Panc1 (cell line): ENCODE measurements at regions not wholly inside any gene's neighbourhood (a gene's known extent, or its start where the extent isn't known, plus 50 kb on each side); places are given as distances from the start of the nearest gene placed in this dataset.

Experiments used
- ATAC-seq: fragments of 200-7000 bp; cut with Tn5 transposase; 2 replicates; pipeline ENCODE4 v1.9.1; 2020; ENCODE audit warnings: mild to moderate bottlenecking, moderate library complexity
- BruUV-seq: library from RNA; stranded (reverse); fragments of 400-500 nt; replicated peaks from 2 replicates; lab custom pipeline; 2021; lab: Mats Ljungman, UMichigan
- CTCF ChIA-PET: fragments of 300-600 bp; sonication (Branson Sonifier 250); formaldehyde crosslinking; loops from one replicate; lab custom pipeline; 2022; ENCODE audit warnings: antibody characterized with exemption; lab: Charles Lee
- POLR2A ChIA-PET: fragments of 300-600 bp; sonication (Branson Sonifier 250); formaldehyde crosslinking; loops from one replicate; lab custom pipeline; 2022; ENCODE audit warnings: antibody characterized with exemption; lab: Charles Lee
- DNase-seq: peaks from one replicate; pipeline ENCODE4 v3.0.0-alpha.2; 2010; ENCODE audit warnings: low read depth, low spot score
- H3K27ac ChIP-seq: 2 replicates; pipeline ENCODE4 v1.5.1; 2011; ENCODE audit warnings: mild to moderate bottlenecking, low read length, inconsistent platforms
- H3K27me3 ChIP-seq: fragments of 200-500 bp; sonication (Bioruptor generic); 2 replicates; pipeline ENCODE4 v1.6.0; 2014; ENCODE audit warnings: low read length, inconsistent platforms; ENCODE audit not compliant: control insufficient read depth, insufficient read depth
- H3K36me3 ChIP-seq: fragments of 200-500 bp; sonication (Bioruptor generic); 2 replicates; pipeline ENCODE4 v1.5.1; 2014; ENCODE audit warnings: inconsistent platforms, mild to moderate bottlenecking, low read length, moderate library complexity; ENCODE audit not compliant: control insufficient read depth, insufficient read depth
- H3K4me1 ChIP-seq: 2 replicates; pipeline ENCODE4 v1.5.1; 2011; ENCODE audit warnings: inconsistent platforms, mild to moderate bottlenecking, low read length, moderate library complexity; ENCODE audit not compliant: control insufficient read depth, insufficient read depth
- H3K4me3 ChIP-seq, 2 experiments: 2 replicates each; pipeline ENCODE4 v1.5.1; 2011 to 2012; ENCODE audit warnings: low read depth in 2 of 2, low read length in 2 of 2, mild to moderate bottlenecking in 2 of 2, inconsistent platforms in 1 of 2, moderate library complexity in 1 of 2
- H3K9me3 ChIP-seq: fragments of 200-500 bp; sonication (Bioruptor generic); 2 replicates; pipeline ENCODE4 v1.5.1; 2014; ENCODE audit warnings: low read depth, mild to moderate bottlenecking, inconsistent platforms, low read length, moderate library complexity; ENCODE audit not compliant: control insufficient read depth, insufficient read depth
- POLR2AphosphoS5 ChIP-seq: IDR thresholded peaks from 2 replicates; pipeline ENCODE4 v1.6.1; 2012; ENCODE audit warnings: mild to moderate bottlenecking, low read depth, low read length, moderate library complexity
- SIN3A ChIP-seq: IDR thresholded peaks from 2 replicates; pipeline ENCODE4 v1.6.1; 2012; ENCODE audit warnings: low read depth, mild to moderate bottlenecking, low read length, moderate library complexity, borderline replicate concordance; ENCODE audit not compliant: insufficient read depth
- TCF7L2 ChIP-seq: IDR thresholded peaks from 2 replicates; pipeline ENCODE4 v1.6.1; 2011; ENCODE audit warnings: mild to moderate bottlenecking, low read depth, low read length, inconsistent platforms
- in situ Hi-C: cut with HindIII; loops from 2 replicates; pipeline ENCODE4 v1.10.0; 2016; ENCODE audit warnings: low sequenced_read_pairs, low pct_unique_long_range_greater_than_20kb
- intact Hi-C: fragments of 100-400 bp; cut with micrococcal nuclease; formaldehyde crosslinking; loops from one replicate; pipeline ENCODE4 v1.10.0; 2022; ENCODE audit not compliant: unreplicated experiment
- TF ChIP-seq, protein P1 (sequence below), 2 experiments: IDR thresholded peaks; 2 replicates each; pipeline ENCODE4 v1.6.1; 2011 to 2012; ENCODE audit warnings: low read depth in 2 of 2, control low read depth in 1 of 2, low read length in 1 of 2, mild to moderate bottlenecking in 1 of 2, moderate library complexity in 1 of 2; ENCODE audit not compliant: insufficient read depth in 1 of 2
- TF ChIP-seq, protein P2 (sequence below): fragments of 450-650 bp; IDR thresholded peaks from 2 replicates; pipeline ENCODE4 v1.5.1; 2017; ENCODE audit warnings: mild to moderate bottlenecking

DNA sequence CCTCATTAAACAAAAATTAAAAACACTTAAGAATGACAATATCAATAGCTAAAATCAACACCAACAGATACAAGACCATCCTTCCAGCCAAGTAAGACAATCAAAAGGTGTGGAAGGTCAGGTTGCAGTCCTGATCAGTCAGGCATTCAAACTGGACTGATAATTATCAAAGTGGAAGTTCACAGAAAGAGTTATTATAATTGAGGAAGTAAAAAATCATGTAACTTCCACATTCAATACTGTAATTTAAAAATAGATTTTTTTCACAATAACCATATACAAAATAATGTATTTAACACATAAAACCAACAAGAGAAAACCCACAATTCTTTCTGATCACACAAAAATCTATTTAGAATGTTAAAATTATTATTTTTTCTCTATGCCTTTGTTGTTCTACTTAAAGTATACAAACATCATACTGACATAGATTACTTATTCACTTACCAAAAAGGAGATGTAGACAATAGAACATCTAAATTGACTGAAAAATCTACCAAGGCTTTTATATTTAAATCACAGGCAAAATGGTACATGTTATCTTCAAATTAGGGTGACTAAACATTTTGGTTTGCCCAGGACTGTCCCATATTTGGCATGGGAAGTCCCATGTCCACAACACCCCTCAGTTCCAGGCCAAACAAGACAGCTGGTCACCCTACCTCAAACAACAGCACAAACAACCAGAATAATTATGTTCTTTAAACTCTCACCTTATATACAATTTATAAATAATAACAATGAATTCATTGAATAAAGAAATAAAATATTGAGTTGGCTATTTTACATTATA is 142.5 kb upstream of the SLC24A2 start:
- no peak for ATAC-seq
- BruUV-seq = no TSS peak
- H3K27ac ChIP-seq = no peak overlapping the region
- ChIA-PET CTCF (no interaction called here), POLR2A (no interaction called here)
- TF ChIP-seq, protein P1, sequence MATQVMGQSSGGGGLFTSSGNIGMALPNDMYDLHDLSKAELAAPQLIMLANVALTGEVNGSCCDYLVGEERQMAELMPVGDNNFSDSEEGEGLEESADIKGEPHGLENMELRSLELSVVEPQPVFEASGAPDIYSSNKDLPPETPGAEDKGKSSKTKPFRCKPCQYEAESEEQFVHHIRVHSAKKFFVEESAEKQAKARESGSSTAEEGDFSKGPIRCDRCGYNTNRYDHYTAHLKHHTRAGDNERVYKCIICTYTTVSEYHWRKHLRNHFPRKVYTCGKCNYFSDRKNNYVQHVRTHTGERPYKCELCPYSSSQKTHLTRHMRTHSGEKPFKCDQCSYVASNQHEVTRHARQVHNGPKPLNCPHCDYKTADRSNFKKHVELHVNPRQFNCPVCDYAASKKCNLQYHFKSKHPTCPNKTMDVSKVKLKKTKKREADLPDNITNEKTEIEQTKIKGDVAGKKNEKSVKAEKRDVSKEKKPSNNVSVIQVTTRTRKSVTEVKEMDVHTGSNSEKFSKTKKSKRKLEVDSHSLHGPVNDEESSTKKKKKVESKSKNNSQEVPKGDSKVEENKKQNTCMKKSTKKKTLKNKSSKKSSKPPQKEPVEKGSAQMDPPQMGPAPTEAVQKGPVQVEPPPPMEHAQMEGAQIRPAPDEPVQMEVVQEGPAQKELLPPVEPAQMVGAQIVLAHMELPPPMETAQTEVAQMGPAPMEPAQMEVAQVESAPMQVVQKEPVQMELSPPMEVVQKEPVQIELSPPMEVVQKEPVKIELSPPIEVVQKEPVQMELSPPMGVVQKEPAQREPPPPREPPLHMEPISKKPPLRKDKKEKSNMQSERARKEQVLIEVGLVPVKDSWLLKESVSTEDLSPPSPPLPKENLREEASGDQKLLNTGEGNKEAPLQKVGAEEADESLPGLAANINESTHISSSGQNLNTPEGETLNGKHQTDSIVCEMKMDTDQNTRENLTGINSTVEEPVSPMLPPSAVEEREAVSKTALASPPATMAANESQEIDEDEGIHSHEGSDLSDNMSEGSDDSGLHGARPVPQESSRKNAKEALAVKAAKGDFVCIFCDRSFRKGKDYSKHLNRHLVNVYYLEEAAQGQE (IDR thresholded peaks at IDR 0.05; ENCODE audit: insufficient read depth in 1 of 2, low read depth in 2 of 2, low read length in 1 of 2) = no peak
- TF ChIP-seq, protein P2, sequence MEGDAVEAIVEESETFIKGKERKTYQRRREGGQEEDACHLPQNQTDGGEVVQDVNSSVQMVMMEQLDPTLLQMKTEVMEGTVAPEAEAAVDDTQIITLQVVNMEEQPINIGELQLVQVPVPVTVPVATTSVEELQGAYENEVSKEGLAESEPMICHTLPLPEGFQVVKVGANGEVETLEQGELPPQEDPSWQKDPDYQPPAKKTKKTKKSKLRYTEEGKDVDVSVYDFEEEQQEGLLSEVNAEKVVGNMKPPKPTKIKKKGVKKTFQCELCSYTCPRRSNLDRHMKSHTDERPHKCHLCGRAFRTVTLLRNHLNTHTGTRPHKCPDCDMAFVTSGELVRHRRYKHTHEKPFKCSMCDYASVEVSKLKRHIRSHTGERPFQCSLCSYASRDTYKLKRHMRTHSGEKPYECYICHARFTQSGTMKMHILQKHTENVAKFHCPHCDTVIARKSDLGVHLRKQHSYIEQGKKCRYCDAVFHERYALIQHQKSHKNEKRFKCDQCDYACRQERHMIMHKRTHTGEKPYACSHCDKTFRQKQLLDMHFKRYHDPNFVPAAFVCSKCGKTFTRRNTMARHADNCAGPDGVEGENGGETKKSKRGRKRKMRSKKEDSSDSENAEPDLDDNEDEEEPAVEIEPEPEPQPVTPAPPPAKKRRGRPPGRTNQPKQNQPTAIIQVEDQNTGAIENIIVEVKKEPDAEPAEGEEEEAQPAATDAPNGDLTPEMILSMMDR = no peak
- no peak for TF ChIP-seq POLR2AphosphoS5
- TF ChIP-seq SIN3A = no peak
- no peak for TF ChIP-seq TCF7L2
- in situ Hi-C loops = no loop called here
- no peaks in the 10 kb centered on the region for H3K9me3 ChIP-seq
- no peaks in the 10 kb centered on the region for H3K27me3 ChIP-seq
- no peaks in the 10 kb centered on the region for H3K36me3 ChIP-seq
- no peak for DNase-seq
- no peak overlapping the region for H3K4me3 ChIP-seq
- intact Hi-C loops = no loop called here
- H3K4me1 ChIP-seq = no peaks in the 10 kb centered on the region

DNA sequence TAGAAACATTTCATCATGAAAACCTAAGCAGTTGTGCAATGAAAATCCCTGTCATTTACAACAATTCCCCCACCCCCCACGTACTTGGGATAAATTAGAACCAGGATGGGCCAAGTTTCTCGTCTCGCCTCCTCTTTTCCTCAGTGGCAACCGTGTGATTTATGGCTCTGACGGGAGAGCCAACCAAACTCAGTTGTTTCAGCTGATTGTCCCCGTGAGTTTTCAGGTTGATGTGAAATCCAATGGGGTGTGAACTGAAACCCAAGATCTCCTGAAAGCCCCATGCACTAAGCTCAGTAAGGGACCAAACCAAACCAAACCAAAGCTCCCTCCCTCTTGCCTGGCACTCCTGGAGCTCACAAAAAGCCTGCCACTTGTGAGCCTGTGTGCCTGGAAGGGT is 138.7 kb upstream of the SLC24A2 start:
- Histone ChIP-seq H3K36me3 (no peaks in the 10 kb centered on the region), H3K27ac (no peak overlapping the region), H3K4me1 (no peaks in the 10 kb centered on the region), H3K27me3 (no peaks in the 10 kb centered on the region), H3K4me3 (no peak overlapping the region), H3K9me3 (no peaks in the 10 kb centered on the region)
- intact Hi-C loops = loop anchor here (5.0 to 10.0 kb wide), 2 partner anchors 687 to 1185 kb away; no protein-coding TSS in a partner anchor
- in situ Hi-C loops = no loop called here
- TF ChIP-seq SIN3A (no peak), POLR2AphosphoS5 (no peak), TCF7L2 (no peak)
- TF ChIP-seq, protein P2 = no peak
- TF ChIP-seq, protein P1 (IDR thresholded peaks at IDR 0.05; ENCODE audit: insufficient read depth in 1 of 2, low read depth in 2 of 2, low read length in 1 of 2) = no peak
- DNase-seq (no peak), ATAC-seq (no peak)
- BruUV-seq = no TSS peak
- CTCF ChIA-PET = no interaction called here
- POLR2A ChIA-PET = no interaction called here
